ENCODE measurements at regions not wholly inside any gene's neighbourhood (a gene's known extent, or its start where the extent isn't known, plus 50 kb on each side); places are given as distances from the start of the nearest gene placed in this dataset.
A peak's percentile ranks its signal among the peaks of the same experiment; 100 is the strongest.

GRCh38 chr11:20311444-20311843, 52.1 kb upstream of the HTATIP2 start:
- DNase-seq (ENCODE audit: low spot score): no peak

GRCh38 chr11:20310596-20311394, 52.7 kb upstream of the HTATIP2 start:
- no peak for DNase-seq (ENCODE audit: low spot score)

DNA sequence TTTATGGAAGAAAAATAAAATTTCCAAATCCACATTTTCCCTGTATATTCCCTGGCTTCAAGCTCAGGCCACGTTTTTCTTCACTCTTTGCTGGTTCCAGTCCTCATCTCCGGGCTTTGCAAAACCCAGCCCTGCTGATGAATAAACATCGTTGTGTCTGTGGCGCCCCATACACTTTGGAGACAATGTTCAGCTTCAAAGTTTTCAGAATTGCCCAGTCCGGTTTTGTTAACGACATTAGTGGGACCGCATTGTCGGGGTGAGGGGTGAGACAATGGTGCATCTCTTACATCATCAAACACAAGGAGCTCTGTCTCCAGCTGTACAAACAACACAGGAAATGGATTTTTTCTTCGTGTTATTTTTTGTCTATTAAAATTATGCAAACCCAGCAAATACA, 53.4 kb upstream of the HTATIP2 start:
- no peak for DNase-seq (ENCODE audit: low spot score)

- no peak for DNase-seq (ENCODE audit: low spot score)
Observed at GRCh38 chr11:20309231-20310025, 54.1 kb upstream of the HTATIP2 start.

DNA sequence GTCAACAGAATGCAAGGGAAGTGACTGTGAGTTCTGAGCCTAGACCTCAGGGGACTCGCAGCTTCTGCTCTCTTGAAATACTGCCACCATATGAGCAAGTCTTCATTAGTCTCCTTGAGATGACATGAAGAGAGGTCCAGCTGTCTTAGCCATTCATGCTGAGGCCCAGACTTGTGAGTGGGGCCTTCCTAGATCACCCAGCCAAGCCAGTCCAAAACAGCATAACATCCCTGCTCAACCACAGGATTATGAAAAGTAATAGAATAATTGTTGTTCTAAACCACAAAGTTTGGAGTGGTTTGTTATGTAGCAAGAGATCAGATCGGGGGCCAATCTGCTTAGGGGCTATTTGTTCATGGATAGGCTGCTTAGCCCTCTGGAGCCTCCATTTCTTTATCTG, 54.9 kb upstream of the HTATIP2 start:
- DNase-seq (ENCODE audit: low spot score): no peak

DNA sequence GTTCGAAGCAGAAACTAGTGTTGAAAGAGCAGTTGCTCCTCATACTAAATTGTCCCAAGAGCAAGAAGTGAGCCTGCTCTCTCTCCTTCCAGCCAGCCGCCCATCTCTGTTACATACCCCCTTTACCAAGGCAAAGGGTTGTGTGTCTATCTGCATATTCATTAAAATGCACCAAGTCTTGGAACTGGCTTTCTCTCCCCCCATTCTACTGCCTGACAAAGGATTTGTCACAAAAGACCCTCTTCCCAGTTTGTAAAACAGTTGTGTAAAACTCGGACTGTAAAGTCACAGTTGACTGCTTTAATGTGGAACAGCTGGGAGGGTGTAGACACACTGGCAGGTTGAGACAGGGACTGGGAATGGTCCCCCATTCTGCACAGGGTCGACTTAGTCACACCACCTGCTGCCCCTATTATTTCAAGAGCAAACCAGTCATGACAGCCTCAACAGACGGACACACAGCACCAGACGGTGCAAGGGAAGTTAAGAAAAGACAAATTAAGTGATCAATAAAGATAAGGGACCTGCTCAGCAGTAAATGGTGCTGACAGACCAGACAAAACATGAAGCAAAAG, 60.0 kb upstream of the HTATIP2 start:
- DNase-seq (ENCODE audit: low spot score): no peak

GRCh38 chr11:20293992-20294391, 69.5 kb upstream of the HTATIP2 start:
- DNase-seq (ENCODE audit: low spot score): no peak

- DNase-seq (ENCODE audit: low spot score): no peak
Observed at GRCh38 chr11:20293531-20293930, 70.0 kb upstream of the HTATIP2 start.

DNA sequence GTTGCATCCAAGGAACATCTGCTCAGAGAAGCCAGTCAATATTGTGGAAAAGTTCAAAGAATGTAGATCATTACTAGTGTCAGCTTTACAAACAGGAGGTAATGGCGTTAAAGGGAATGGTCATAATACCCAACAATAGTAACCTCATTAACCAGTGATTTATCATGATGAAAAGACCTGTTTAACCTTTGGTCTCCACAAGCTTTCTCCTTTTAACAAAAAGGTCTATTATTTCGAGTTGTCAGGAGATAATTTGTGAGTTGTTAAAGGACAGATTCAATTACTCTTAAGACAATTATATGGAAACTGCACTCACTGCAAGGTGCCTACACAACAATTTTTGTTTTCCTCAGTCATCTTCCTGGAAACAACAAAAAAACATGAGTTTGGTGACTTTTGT, 73.8 kb upstream of the HTATIP2 start:
- no peak for DNase-seq (ENCODE audit: low spot score)

- DNase-seq (ENCODE audit: low spot score): no peak
Observed at GRCh38 chr11:20283475-20283874, 80.0 kb upstream of the HTATIP2 start.

DNA sequence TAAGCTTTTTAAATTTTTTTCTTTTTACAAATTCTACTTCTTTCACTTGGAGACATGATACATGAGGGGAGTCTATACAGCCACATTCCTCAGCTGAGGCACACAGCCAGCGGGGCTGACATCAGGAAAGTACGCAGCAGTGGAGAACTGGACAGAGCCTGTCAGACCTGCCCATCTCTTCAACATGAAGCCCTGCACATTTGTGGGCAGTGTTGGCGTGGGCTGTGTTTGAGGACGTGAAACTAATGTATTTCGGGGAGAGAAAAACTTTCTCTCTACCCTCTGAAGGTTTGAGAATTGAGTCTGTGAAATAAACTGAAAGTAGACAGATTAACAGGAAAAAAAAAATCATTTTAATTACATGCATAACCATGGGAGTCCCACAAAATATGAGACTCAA, 84.8 kb upstream of the HTATIP2 start:
- DNase-seq (ENCODE audit: low spot score): no peak

- DNase-seq (ENCODE audit: low spot score): no peak
Observed at GRCh38 chr11:20277014-20277413, 86.5 kb upstream of the HTATIP2 start.

DNA sequence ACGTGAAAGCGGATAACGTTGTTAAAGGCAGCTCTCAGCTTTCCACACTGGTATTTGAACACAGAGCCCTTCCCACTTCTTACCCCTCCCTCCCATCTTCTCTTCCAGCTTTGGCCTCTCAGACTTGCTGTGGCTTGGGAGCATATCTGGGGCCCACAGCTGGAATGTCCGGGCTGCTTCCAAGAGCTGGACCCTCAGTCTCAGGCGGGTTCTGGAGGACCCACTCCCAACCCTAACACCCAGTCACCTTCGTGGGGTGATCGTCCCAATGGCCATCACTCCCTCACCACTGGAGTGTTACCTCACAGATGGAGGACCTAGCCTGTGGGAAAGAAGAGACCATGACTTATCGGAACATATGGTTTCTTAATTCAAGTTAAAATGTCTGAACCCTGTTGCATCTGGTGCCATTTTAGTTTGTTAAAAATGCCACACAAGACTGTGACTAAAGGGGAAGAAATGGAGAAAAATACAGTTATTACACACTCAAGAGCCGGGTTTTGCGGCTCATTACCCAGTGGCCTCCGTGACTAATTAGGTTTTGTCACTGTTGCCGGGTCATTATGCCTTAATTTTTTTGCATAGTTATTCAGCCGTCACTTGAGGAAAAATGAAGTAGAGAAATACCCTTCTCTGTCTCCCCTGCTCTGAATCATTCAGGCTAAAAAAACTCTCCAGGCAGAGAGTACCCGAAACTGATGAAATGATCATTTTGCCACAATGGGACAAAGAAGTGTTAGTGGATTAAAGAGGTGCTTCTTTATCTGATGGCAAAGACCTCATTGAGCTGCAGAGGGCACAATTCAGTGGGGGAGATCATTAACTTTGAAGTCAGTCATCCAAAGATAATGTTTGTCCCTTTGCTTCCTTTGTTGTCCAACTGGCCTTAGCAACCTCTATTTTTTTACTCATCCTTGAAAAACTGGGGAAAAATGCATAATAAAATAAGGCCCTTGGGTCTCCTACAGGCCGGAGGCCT, 87.2 kb upstream of the HTATIP2 start:
- no peak for DNase-seq (ENCODE audit: low spot score)

- no peak for DNase-seq (ENCODE audit: low spot score)
Observed at GRCh38 chr11:20274031-20274430, 89.5 kb upstream of the HTATIP2 start.

DNA sequence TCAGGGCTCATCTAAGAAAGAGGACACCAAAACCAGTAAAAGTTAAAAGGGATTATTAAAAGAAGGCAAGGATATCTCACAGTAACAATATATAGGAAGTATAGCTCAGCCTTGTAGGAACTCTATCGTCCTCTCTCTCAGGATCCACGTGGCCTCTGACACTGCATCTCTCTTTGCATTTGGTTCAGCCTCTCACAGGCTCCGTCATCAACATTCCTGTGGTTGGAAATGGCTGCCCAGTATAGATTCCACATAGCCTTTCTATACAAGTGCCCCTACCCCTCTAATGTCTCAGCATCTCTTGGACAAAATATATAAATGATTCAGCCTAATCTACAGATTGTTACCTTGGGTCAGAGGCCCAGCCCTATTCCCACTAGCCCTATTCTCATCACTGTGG, 101.3 kb upstream of the DBX1 start:
- peak; percentile 13 for DNase-seq (ENCODE audit: low spot score)

DNA sequence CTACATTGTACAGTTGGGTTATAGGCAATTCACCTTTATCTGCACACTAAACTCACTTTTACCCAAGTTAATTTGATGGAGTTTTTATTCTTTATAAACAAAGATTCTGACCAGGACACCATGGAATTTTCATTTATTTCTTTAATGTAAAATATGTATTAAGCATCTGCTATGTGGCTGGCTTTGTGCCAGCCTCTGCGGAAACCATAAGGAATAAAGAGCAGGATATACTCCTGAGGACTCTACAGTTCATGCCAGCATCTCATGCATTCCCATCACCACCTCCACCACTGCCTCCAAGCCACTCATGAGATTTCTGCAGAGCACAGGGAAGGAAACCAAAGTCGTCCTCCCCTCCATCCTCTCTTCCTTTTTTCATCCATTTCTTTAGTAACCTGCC, 100.0 kb upstream of the DBX1 start:
- no peak for DNase-seq (ENCODE audit: low spot score)

- DNase-seq (ENCODE audit: low spot score): peak; percentile 13
Observed at GRCh38 chr11:20259506-20259905, 99.2 kb upstream of the DBX1 start.

DNA sequence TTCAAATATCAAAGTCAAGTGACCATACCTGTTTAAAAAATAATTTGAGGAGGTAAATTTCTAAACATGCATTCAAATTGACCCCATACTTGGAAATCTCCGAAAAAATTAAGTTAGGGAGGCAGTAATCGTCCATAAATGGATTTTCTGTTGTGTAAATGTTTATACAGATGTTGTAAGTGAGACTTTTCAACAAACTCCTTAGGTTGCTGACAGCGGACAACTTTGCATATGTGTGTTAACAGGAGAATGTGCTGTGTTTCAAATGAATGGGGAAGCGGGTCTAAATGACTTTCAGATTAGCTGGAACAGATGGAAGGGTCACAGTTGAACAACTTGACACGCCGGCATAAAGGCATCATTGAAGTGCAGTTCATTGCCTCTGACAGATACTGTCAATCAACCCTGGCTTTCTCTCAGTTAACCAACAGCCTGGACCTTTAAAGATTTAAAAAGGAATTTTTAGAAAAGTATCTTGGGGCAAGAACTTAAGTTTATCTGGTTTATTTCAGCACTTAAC, 98.2 kb upstream of the DBX1 start:
- no peak for DNase-seq (ENCODE audit: low spot score)

- no peak for DNase-seq (ENCODE audit: low spot score)
Observed at GRCh38 chr11:20256925-20257324, 96.7 kb upstream of the DBX1 start.

GRCh38 chr11:20253796-20254195, 93.5 kb upstream of the DBX1 start:
- DNase-seq (ENCODE audit: low spot score): no peak

DNA sequence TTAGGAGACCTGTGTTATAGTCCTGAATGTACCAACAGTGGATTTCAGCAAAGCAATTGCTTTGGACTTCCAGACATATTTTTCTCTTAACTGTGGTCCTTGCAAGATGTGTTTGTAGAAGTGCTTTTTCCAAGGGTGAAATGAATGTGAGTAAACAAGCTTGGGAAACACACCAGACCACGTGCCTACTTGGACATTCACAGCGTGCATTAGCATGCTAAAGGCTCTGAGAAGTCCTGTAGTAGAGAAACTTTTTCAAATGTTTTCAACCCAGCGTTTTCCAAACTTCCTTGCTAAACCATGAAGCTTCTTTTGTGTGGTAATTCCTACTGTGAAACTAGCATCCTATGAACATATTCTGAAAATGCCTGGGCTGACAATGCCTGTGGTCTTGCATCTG, 91.2 kb upstream of the DBX1 start:
- no peak for DNase-seq (ENCODE audit: low spot score)

Measured in SW480 (cell line).